HG02798 (cell line): ENCODE measurements at regions not wholly inside any gene's neighbourhood (a gene's known extent, or its start where the extent isn't known, plus 50 kb on each side); places are given as distances from the start of the nearest gene placed in this dataset.
"Not testable (repeated sequence)": the region's sequence is repeated elsewhere in the genome, so short reads cannot be mapped to it uniquely, and the experiment has no call there.

Source experiments
- ATAC-seq: cut with Tn5 transposase; IDR thresholded peaks from one replicate; pipeline ENCODE4 v1.9.1; 2021; ENCODE audit warnings: mild to moderate bottlenecking; ENCODE audit not compliant: unreplicated experiment, poor library complexity

DNA sequence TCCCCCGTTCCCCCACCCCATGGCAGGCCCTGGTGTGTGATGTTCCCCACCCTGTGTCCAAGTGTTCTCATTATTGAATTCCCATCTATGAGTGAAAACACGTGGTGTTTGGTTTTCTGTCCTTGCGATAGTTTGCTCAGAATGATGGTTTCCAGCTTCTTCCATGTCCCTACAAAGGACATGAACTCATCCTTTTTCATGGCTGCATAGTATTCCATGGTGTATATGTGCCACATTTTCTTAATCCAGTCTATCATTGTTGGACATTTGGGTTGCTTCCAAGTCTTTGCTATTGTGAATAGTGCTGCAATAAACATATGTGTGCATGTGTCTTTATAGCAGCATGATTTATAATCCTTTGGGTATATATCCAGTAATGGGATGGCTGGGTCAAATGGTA is 135.0 kb upstream of the CCND2 start:
- ATAC-seq = not testable (repeated sequence)

DNA sequence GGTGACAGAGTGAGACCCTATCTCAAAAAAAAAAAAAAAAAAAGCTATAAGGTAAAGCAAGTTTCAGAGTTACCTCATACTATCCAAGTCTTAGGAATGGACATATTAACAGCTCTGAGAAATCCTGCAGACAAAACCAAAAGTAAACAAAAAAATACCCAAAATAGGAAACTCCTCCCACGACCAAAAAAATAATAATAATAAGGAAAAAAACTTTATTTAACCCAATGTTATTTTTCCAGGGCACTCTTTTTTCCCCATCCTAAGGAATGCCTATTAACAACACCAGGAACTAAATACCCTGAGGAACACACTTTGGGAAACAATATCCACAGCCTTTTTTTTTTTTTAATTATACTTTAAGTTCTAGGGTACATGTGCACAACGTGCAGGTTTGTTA is 135.5 kb upstream of the CCND2 start:
- ATAC-seq = no peak

DNA sequence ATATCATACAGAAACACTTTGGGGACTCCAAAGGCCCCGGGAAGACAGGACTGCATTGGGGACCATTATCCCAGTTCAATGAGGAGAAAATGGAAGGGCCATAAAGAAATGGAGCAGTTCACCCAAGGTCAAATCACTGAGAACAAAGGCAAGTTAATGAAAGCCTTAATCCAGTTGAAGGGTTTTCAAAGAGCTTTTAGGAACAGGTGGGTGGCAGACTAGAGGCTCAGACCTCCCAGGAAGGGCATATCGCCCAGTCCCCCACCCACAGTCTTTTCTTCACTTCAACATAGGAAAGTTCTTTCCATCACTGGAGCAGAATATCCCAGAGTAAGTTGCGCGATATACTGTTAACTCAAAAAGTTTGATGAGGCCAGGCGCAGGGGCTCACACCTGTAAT is 136.1 kb upstream of the CCND2 start:
- no peak for ATAC-seq

DNA sequence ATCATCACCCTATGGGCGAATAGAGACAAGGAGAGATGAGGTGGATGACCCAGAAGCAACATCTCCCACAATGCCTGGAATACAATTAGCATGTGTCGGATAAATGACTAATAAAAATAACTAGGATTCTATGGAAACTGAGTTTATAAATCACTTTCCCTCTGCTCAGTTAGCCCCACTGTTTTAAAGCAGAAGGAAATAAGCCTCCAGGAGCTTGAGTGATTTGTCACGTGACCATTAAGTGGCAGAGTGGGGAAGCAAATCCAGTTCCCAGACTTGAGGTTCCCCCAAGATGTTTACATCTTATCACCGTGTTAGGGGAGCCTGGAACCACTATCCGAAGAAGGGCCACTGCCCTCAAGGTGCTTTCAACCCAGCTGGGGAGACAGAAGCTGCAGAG is 136.5 kb upstream of the CCND2 start:
- ATAC-seq = no peak

DNA sequence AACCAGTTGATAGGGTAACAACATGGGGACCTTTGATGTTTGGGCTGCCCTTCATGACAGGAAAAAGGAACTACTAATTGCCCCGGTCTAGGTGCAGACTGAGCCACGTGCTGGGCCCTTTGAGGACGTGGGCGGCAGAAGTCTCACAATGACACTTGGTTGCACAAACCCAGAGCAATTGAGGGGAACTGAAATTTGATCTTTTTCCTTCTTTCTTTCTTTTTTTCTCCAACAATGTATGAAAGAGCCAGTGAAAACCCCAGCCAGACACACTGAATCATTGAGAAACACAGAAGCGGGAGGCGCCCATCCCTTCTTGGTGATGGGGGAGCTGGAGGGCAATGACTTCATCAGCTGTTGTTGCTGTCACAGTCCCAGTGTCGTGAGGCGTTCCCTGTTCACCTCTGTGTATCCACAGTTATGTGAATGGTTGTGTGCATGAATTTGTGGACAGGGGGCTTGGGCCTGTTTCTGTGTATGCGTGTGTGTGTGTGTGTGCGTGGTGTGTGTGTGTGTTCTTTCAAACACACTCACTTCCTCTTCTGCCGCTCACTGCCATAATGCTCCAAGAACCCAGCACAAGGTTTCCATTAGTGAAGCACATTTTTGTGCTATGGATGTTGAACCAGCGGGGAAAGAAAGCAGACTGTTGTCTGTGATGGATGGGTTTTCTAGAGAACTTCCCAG is 137.5 kb upstream of the CCND2 start:
- peak; percentile 85 for ATAC-seq

DNA sequence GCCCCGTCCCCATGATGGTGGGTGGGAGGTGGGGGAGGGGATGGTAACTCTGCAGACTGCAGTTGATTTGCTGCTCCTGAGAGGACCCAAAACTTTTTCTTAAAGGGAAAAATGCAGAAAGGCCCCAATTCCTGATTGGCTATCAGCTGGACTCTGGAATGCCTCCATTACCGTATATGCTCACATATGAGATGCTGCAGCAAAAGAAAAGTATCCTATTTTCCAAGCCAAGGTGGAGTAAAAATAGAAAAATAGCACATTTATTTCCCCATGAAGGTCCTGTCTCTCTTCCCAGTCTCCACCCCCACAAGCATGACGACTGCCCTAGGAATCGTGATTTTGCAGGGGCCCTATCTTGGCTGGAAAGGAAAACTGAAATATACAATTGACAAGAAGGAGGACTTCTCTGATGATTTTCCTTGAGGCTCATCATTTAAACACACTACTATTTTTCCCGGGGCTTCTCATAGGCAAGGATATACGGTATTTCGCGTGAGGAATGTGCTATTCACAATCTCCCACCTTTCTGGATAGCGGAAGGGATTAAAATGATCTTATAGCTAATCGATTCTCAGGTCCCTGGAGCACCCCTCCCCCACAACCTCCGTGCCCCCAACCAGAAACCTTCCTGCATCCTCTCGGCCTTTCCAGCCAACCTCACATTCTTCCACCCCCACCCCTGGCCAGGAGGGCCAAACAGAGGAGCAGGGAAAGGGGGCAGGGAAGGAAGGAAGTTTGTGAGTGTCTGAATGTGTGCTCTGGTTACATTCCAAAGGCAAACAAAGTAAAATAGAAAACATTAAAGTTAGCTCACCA is 138.9 kb upstream of the CCND2 start:
- ATAC-seq = no peak

DNA sequence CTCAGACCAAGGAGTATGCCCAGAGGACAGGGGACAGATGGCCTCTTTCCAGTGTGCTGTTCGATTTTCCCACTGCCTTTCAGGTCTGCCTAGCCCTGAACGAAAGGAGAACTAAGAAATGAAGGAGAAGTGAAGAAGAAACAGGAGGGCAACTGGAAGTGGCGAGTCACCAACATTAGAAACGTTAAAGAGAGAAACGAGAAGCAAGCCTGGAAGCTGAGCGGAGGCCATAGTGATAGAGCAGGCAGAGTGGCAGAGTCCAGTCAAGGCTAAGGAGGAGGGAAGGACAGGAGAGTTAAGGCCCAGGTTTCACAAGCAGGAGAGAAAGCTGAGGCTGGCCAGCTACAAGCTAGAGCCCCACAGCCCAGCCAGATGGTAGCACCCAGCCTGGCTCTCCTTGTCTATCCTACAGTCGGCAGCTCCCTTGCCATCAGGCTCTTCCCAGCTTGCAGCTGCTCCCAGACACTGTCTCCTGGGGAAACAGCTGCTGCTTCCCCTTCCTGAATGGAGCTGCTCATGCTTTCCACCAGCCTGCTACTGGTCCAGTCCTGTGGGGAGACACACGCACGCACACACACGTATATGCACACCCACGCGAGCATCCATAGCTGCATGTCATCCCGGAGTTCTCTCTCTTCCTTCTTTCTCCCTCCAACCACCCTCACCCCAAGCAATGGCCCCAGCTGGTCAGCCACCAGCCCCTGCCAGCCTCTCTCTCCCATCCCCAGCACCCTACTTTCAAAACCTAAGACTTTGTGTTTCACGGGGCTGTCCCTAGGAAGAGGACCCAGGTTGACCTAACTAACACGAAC is 139.7 kb upstream of the CCND2 start:
- no peak for ATAC-seq

DNA sequence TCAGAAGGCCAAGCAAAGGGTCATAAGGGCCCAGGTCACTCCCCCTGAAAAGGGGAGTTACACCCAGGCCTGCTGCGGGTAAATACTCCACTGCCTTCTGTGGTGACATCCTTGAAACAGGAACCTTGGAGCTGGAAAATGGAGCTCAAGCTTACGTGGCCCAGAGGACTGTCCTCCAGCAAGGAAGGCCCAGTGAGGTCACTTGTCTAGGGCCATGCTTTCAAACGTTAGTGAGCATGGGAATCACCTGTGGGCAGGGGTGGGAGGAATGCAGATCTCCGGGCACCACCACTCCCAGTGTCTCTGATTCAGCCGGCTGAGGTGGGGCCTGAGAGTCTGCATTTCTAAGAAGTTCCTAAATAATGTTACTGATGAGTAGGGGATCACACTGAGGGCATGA is 140.5 kb upstream of the CCND2 start:
- ATAC-seq = no peak

DNA sequence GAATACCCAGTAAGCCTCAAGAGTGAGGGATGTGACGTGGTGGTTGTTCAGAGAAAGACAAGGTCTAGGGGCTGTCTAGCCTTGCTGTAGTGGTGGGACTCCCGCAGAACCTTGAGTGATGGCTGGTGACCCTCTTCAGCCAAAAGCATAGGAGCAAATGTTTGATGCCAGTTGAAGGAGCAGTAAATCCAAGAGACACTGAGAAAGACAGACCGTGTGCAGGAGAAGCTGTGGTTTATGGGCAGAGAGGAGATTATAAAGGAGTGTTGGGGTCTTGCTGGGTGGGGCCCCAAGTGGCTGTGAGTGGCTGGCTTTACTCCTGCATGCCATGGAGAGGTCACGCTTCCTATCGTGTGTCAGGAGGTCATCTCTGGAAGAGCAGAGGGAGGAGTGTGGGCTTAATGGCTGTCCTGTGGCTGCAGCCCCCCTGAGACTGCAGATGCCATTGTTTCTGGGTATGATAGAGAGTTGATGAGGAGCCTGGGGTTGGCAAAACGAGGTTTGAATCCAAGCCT is 152.0 kb upstream of the CCND2 start:
- ATAC-seq = no peak

DNA sequence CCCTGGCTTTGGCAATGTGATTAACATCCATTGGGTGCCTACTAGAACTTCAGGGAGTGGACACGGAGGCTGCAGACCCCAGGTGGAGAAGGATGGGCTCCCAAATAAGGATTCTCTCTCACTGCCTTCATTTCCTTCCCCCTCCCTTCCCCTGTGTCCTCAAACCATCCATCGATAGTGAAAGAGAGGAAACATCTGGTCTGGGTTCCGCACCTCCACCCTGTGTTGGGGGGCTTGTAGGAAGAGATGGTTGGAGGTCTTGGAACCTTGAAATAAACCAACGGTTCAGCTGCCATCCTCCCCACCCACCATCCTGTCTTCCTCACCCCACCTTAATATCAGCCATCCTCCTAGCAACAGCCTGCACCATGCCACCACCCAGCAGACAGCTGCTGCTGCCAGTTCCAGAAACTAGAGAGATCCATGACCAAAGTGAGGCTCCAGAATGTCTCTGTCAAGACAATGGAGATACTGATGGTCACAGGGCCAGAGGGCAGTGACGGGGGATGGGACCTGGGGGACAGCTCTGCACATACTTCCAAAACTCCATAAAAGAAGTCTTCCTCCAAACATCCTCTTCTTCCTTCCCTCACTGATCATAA is 153.1 kb upstream of the CCND2 start:
- ATAC-seq = no peak

DNA sequence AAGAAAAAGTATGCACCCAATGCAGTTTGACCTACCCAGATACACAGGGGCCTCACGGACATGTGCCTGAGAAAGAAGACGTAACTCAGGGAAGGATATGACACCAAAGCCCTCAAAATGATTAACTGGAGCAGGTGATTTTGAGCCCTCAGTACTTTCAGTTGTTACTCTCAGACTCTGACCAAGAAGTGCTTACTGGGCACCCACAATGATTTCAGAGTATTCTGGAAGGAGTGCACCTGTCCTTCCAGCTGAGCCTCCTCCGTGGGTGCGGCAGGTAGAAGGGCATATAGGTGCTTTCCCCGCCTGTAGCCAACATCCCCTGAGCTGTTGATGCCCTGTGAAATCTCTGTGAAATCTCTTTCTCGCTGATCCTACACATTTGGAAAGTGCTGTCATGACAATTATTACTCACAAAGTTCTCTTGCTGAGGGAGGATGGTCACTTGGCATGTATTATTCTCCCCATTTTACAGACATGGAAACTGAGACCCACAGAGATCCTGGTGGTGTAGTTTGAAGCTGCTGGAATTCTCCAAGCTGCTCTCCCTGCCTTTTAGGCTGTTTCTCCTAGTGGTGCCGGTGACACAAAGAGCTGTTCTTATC is 154.3 kb upstream of the CCND2 start:
- peak; percentile 78 for ATAC-seq

DNA sequence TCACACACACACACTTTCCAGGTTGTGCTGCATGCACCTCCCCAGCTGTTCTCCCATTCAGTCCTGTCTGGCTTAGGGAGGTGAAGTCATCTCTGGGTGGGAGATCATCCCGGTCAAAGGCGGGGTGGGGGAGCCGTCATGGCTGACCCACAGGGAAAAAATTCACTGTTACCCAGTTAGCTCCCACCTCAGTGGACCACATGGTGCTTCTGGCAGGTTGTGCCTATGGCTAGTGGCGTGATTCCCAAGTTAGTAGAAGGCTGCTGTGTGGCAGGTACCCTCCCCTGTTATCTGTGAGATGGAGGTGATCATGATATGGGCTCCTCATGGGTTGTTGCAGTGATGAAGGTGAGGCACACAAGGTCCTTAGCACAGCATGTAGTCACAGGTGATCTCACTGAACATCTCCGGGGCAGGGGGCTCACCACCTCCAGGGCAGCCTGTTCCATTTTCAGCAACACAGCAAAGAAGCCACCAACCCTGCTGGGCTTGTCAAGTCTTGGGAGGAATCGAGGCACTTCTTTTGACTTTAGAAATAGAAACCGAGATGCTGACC is 154.9 kb upstream of the CCND2 start:
- peak; percentile 15 for ATAC-seq

DNA sequence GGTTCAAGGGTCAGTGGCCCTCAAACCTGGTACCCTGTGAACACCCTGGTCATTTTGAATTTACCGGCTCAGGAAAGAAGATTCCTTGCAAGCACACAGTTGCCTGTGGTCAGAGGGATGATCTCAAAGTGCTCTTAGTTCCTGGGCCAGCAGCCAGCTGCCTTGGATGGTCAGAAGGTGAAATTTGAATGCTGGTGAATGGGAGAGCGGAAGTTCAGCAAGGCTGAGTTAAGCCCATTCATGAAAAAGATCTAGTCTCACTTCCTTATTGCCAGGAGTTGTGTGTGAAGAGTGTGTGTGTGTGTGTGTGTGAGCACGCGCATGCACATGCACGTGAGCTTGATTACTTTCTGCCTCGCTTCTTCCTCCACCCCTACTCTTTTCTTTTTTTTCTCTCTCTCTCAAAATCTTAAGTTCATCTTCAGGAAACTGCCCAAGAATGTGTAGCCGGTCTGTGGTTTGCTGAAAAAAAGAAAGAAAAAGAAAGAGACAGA is 155.5 kb upstream of the CCND2 start:
- ATAC-seq = peak; percentile 39

DNA sequence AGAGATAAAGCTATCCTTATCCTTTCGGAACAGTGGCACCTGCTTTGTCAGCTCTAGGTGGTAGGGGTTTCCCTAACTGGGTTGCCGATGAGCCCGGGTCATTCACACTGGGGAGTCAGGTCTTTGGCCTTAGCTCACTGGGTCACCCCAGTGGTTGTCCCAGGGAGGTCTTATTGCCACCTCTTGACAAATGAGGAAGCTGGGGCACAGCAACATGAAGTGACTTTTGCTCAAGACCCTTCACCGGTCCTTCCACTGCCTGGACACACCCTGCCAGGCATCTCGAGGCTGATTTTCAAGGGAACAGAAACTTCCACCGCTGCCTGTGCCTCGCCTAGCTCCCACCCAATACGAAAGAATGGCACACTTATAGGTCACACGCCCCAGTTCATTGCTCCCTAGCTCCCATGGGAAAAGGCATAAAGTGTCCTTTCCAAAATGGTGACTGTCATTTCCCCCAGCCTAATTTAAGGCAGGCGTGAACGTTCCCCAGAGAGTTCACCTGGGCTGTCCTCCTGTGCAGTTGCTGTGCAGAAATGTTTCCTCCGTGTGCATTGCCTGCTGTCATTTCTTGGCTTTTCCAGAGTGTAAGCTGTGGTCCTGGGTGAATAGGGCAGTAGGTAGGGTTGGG is 156.1 kb upstream of the CCND2 start:
- peak; percentile 2 for ATAC-seq

DNA sequence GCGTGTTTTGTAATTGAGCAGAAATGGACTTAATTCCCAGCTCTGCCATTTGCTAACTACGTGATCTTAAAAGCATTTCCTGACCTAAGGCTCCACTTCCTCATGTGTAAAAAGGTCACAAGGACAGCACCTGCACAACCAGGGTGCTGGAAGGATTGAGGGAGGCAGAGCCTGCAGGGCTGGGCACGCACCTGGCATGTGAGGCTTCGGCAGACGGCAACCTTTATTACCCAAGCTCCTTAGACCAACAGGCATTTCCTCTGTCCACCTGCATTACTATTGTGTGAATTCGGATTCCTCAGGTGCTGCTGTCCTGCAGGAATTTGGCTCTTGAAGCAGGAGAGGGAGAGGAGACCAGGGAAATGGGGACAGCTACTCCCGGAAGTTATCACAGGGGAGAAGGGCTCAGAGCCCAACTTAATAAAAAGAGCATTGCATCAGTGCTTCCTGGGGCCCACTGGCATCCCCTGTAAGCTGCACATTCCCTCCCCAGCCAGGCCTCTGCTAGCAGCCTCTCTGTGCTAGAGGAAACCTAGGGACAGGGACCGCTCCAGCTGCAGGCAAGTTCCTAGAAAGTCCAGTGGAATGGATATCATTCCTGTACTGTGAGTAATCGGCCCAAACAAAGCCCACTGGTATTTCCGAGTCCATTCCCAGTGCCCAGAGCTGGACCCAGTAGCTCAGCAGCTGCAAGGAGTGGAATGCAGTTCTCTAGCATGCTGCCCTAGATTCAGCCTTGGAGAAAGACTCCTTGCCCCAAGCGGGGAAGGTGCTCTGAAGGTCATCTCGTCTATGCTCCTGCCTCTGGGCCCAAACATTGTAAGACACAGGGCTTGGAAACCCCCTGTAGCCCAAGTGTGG is 157.1 kb upstream of the CCND2 start:
- no peak for ATAC-seq

DNA sequence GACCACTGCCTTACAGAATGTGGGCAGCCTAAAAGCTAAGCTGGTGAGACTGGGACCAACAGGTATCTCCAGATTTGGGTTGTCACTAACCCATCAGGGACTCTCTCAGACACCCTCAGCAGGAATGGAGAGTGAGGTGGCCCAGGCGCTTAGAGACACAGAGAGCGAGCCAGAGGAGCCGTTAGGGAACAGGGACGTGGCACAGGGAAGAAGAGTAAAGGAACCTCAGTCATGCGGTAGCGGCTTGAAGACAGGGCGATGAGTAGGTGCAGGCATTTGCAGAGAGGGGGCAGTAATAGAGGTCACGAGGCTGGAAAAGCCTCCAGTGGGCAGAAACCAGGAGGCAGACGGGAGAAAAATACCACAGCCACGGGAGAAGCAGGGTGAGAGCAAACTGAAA is 158.0 kb upstream of the CCND2 start:
- ATAC-seq = no peak

DNA sequence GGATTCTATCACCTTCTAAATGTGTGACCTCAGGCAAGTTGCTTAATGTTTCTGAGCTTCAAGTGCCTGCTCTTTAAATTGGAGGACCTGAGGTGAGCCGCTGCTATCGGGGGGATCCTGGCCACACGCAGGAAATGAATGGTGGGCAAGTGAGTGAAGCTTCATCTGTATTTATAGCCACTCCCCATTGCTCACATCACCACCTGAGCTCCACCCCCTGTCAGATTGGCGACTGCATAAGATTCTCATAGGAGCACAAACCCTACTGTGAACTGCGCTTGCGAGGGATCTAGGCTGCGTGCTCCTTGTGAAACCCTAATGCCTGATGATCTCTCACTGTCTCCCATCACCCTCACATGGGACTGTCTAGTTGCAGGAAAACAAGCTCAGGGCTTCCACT is 158.6 kb upstream of the CCND2 start:
- ATAC-seq = no peak

DNA sequence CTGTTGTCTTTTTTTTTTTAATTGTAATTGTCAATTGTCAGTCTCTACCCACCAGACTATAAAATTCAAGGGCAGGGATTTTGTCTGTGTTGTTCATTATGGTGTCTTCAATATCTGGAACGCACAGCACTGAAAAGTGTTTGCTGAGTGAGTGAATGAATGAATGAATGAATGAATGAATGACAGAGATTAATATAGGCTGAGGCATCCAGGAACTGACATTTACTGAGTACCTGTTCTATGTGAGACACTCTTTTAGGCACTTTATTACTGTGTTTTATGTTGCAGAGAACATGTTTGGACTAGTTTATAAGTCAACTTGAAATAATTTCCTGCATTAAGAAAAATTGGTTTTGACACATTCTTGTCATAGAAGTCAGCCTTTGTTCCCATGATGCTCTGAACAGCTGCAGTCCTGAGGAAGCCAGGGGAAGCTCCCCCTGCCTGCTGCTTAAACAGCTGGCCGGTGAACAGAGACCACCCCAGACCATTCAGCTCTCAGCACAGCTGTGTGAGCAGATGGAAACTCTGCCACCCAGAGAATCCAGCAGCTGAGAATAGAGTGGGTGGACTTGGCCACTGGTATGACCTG is 160.7 kb upstream of the CCND2 start:
- ATAC-seq = peak; percentile 28
